NCI-H1436 (cell line): ENCODE measurements at regions not wholly inside any gene's neighbourhood (a gene's known extent, or its start where the extent isn't known, plus 50 kb on each side); places are given as distances from the start of the nearest gene placed in this dataset.

Experiments
- DNase-seq: peaks from one replicate; lab custom pipeline; 2025; lab: John Stamatoyannopoulos, UW

GRCh38 chr4:133869486-133869885 lies 332.1 kb downstream of the PABPC4L start:
- no peak for DNase-seq

GRCh38 chr4:133868856-133869255 lies 332.7 kb downstream of the PABPC4L start:
- DNase-seq: no peak

DNA sequence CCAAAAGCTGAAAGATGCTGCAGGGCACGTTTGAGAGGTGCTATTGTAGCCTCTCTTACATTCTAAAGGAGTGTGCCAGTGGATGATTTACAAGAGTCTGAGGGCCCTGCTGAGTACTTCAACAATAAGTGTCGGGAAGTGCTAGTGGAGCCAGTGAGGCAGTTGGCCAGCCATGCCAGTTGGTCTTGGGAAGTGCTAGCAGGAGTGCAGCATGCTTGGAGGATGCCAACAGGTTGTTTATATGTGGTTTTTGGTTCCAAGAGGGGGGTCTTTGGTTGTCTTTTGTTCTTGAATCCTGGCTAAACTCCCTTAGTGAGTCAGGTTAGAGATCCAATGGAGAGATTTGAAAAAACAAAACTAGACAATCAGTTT lies 335.3 kb downstream of the PABPC4L start:
- DNase-seq: no peak

- DNase-seq: no peak
These were observed 335.8 kb downstream of the PABPC4L start for GRCh38 chr4:133865612-133866327.

DNA sequence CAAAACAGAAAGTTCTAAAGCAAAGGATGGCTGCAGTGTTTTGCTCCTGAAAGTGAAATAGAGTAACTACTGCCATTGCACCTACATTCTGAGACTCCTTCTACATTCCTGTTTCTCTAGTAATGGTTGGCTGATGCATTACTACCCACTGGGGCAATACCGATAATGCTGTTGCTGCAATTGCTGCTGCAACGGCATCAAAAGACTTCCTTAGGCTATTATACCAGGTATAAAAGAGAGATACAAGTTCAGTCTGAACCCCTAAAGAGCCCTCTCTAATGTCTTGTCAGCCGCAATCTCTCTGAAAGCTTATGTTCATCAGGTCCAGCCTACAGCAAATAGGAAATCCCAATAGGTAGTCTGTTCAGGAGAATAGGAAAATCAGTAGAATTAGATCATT lies 338.4 kb downstream of the PABPC4L start:
- no peak for DNase-seq

DNA sequence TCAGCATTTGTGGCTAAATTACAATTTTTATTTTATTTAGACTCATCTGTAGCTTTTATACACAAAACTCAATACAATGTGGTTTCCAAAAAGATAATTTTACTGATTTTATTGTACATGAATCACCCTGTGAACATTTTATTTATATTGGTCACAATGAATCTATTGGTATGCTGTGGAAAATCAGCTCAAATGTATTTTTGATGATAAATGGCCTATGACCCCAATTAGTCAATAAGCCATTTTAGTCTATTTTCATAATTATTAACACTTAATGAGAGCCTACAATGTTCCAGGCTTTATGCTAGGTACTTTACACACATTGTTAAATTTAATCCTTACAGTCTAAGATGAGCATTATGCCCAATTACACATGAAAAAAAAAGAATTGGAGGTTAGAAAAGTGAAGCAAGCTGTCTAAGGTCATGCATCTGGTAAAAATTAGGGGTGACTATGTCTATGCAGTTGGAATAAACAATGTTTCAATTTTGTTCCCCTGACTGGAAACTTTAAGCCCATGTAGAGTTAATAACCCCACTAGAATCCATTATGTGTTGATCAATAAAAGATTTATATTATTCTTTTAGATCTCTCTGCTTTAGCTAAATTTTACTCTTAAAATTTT lies 344.7 kb downstream of the PABPC4L start:
- no peak for DNase-seq

- no peak for DNase-seq
These were observed 346.6 kb downstream of the PABPC4L start for GRCh38 chr4:133855001-133855400.

GRCh38 chr4:133839326-133839725 lies 362.3 kb downstream of the PABPC4L start:
- DNase-seq: no peak

- no peak for DNase-seq
These were observed 378.4 kb downstream of the PABPC4L start for GRCh38 chr4:133823177-133823576.

DNA sequence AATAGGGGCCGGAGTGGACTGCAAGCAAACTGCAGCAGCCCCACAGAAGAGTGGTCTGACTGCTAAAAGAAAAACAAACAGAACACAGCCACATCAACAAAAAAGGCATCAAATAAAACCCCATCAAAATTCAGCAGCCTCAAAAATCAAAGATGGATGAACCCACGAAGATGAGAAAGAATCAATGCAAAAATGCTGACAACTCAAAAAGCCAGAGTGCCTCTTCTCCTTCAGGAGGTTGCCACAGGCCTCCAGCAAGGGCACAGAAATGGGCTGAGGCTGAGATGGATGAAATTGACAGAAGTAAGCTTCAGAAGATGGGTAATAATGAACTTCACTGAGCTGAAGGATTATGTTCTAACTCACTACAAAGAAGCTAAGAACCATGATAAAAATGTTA lies 388.6 kb downstream of the PABPC4L start:
- DNase-seq: no peak

- no peak for DNase-seq
These were observed 389.4 kb downstream of the PABPC4L start for GRCh38 chr4:133812236-133812635.

- no peak for DNase-seq
These were observed 393.4 kb downstream of the PABPC4L start for GRCh38 chr4:133808151-133808550.

DNA sequence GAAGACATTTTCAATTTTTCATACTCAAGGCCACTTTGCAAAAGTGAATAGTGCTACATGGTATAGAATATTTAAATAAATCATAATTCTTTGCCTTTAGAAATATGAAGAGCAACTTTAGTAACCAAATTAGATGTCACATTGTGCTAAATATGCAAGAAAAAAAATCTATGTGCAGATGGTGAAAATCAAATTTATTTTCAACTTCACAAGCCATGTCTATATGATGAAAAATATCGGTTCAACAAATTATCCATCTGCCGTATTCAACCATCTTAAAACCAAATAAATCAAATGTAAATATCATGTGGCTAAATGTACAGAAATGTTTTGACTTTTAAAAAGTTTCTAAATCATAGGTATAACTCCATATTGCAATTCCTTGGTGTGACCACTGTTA lies 398.2 kb downstream of the PABPC4L start:
- no peak for DNase-seq

- no peak for DNase-seq
These were observed 399.0 kb downstream of the PABPC4L start for GRCh38 chr4:133802359-133803140.

GRCh38 chr4:133801883-133802282 lies 399.7 kb downstream of the PABPC4L start:
- DNase-seq: no peak

DNA sequence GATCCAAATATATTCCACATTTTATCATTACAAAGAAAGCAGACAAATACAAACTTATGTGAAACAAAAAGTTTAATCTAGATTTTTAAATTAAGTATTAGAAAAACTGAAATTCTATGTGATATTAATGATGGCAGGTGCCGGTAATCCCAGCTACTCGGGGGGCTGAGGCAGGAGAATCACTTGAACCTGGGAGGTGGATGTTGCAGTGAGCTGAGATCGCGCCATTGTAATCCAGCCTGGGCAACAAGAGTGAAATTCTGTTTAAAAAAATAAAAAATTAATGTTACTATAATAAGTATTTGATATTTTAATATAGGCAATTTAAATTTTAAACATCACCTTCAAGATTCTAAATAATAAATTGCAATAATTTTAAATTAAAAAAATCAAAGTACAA lies 400.6 kb downstream of the PABPC4L start:
- DNase-seq: no peak

GRCh38 chr4:133799717-133800315 lies 401.8 kb downstream of the PABPC4L start:
- DNase-seq: no peak

DNA sequence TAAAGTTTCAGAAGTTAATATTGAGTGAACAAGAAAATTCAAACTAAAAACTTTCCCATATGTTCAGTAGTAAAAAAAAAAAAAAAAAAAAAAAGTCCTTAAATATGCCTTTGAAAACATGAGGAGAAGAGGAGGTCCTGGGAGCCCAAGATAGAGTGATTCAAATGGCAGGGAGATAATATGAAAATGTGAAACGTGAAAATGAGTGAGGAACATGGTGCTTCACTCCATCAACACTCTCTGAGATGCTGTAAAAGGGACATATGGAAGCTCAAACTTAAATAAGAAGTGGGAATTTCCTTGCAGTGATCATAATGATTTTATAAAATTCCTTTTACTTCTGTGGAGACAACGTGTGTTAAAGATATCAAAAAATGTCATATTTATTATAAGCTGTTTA lies 423.9 kb downstream of the PABPC4L start:
- no peak for DNase-seq

DNA sequence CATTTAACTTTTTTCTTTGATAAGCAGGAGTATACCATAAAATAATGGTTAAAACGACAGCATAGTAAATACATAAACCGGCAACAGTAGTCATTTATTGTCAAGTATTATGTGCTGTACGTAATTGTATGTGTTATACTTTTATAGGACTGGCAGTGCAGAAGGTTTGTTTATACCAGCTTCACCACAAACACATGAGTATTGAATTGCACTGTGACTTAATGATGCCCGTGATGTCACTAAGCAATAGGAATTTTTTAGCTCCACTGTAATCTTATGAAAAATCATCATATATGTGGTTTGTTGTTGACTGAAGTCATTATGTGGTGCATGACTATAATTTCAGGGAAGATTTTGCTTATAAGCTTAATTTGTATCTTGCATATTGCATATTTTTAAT lies 424.6 kb downstream of the PABPC4L start:
- no peak for DNase-seq

DNA sequence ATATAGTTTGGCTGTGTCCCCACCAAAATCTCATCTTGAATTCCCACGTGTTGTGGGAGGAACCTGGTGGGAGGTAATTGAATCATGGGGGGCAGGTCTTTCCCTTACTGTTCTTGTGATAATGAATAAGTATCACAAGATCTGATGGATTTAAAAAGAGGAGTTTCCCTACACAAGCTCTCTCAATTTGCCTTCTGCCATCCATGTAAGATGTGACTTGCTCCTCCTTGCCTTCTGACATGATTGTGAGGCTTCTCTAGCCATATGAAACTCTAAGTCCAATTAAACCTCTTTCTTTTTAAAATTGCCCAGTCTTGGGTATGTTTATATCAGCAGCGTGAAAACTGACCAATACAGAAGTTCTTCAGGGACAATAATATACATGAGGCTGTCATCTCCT lies 425.1 kb downstream of the PABPC4L start:
- DNase-seq: no peak

GRCh38 chr4:133775881-133776280 lies 425.7 kb downstream of the PABPC4L start:
- no peak for DNase-seq

DNA sequence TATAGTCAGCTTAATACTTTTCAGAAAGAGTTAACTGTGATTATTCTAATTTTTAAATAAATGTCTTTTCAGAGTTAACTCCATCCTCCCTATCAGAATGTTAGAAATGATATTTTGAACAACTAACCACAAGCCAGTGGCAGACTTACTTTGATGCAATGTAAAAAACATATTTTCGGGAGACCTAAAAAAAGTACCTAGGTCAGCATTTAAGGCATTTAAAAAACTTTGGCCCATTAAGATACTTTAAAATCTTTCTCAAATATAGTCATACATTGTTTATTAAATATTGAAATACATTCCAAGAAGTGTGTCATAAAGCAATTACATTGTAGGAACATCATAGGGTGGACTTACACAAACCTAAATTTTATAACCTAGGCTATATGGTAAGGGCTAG lies 426.1 kb downstream of the PABPC4L start:
- no peak for DNase-seq

GRCh38 chr4:133759428-133759827 lies 442.2 kb downstream of the PABPC4L start:
- DNase-seq: no peak
